MM.1S (cell line): ENCODE measurements at regions not wholly inside any gene's neighbourhood (a gene's known extent, or its start where the extent isn't known, plus 50 kb on each side); places are given as distances from the start of the nearest gene placed in this dataset.

Experiments
- DNase-seq: peaks from one replicate; pipeline ENCODE4 v3.0.0-alpha.2; 2015
- H2AFZ ChIP-seq: fragments of 300-600 bp; sonication (generic); 2 replicates; pipeline ENCODE4 v1.6.0; 2016; ENCODE audit warnings: antibody characterized with exemption, low read length
- H3F3A ChIP-seq: fragments of 300-600 bp; sonication (generic); 2 replicates; pipeline ENCODE4 v1.6.1; 2016; ENCODE audit warnings: mild to moderate bottlenecking, antibody characterized with exemption, low read length, moderate library complexity, mixed read lengths; ENCODE audit not compliant: insufficient read depth
- H3K27ac ChIP-seq: fragments of 300-600 bp; sonication (generic); 2 replicates; pipeline ENCODE4 v1.5.1; 2016; ENCODE audit warnings: mild to moderate bottlenecking, low read length
- H3K27me3 ChIP-seq: fragments of 300-600 bp; sonication (generic); replicated peaks from 2 replicates; pipeline ENCODE4 v1.6.0; 2016; ENCODE audit warnings: low read length; ENCODE audit not compliant: insufficient read depth
- H3K36me3 ChIP-seq: fragments of 300-600 bp; sonication (generic); replicated peaks from 2 replicates; pipeline ENCODE4 v1.6.1; 2016; ENCODE audit warnings: mild to moderate bottlenecking, low read length, mixed read lengths; ENCODE audit not compliant: insufficient read depth
- H3K4me1 ChIP-seq: fragments of 300-600 bp; sonication (generic); 2 replicates; pipeline ENCODE4 v1.6.1; 2016; ENCODE audit warnings: low read length, mixed read lengths
- H3K4me2 ChIP-seq: fragments of 300-600 bp; sonication (generic); 2 replicates; pipeline ENCODE4 v1.6.0; 2016; ENCODE audit warnings: low read depth, low read length
- H3K4me3 ChIP-seq: fragments of 300-600 bp; sonication (generic); 2 replicates; pipeline ENCODE4 v1.5.1; 2016; ENCODE audit warnings: low read length, mixed read lengths
- H3K79me2 ChIP-seq: fragments of 300-600 bp; sonication (generic); 2 replicates; pipeline ENCODE4 v1.6.1; 2016; ENCODE audit warnings: mixed run types, low read length, mixed read lengths
- H3K9ac ChIP-seq: fragments of 300-600 bp; sonication (generic); 2 replicates; pipeline ENCODE4 v1.6.1; 2016; ENCODE audit warnings: low read length, mixed read lengths
- H3K9me2 ChIP-seq: fragments of 300-600 bp; sonication (generic); replicated peaks from 2 replicates; pipeline ENCODE4 v1.6.1; 2016; ENCODE audit warnings: mild to moderate bottlenecking, low read length, mixed read lengths; ENCODE audit not compliant: insufficient read depth
- H3K9me3 ChIP-seq: fragments of 300-600 bp; sonication (generic); replicated peaks from 2 replicates; pipeline ENCODE4 v1.6.1; 2016; ENCODE audit warnings: mild to moderate bottlenecking, low read length, mixed read lengths; ENCODE audit not compliant: insufficient read depth
- H4K20me1 ChIP-seq: fragments of 300-600 bp; sonication (generic); 2 replicates; pipeline ENCODE4 v1.6.1; 2016; ENCODE audit warnings: mild to moderate bottlenecking, low read length, moderate library complexity, mixed read lengths; ENCODE audit not compliant: insufficient read depth
- EZH2 ChIP-seq: fragments of 300-600 bp; sonication (generic); optimal IDR thresholded peaks from 2 replicates; pipeline ENCODE3; 2017; ENCODE audit warnings: low read depth, mild to moderate bottlenecking, antibody characterized with exemption, low read length, mixed read lengths
- EZH2phosphoT487 ChIP-seq: fragments of 300-600 bp; sonication (generic); IDR thresholded peaks from 2 replicates; pipeline ENCODE4 v1.6.1; 2018; ENCODE audit warnings: antibody characterized with exemption, low read length
- TF ChIP-seq, protein P1 (sequence below): fragments of 300-600 bp; sonication (generic); IDR thresholded peaks from 2 replicates; pipeline ENCODE4 v1.5.1; 2016; ENCODE audit warnings: antibody characterized with exemption, low read length, mixed read lengths

DNA sequence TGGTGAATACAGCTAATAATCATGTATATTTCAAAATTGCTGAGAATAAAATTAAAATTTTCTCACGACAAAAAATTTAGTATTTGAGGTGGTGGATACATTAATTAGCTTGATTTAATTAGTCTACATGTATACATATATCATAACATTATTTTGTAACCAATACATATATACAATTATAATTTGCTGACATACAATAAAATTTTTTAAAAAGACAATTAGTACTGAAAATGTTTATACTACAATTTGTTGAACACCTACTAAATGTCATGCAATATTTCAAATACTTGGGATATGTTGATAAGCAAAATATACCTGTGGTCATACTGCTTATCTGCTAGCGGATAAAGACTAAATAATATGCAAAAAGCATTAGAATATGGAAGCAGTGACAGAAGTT is 586.5 kb downstream of the SLITRK6 start:
- no peaks in the 10 kb centered on the region for H4K20me1 ChIP-seq

DNA sequence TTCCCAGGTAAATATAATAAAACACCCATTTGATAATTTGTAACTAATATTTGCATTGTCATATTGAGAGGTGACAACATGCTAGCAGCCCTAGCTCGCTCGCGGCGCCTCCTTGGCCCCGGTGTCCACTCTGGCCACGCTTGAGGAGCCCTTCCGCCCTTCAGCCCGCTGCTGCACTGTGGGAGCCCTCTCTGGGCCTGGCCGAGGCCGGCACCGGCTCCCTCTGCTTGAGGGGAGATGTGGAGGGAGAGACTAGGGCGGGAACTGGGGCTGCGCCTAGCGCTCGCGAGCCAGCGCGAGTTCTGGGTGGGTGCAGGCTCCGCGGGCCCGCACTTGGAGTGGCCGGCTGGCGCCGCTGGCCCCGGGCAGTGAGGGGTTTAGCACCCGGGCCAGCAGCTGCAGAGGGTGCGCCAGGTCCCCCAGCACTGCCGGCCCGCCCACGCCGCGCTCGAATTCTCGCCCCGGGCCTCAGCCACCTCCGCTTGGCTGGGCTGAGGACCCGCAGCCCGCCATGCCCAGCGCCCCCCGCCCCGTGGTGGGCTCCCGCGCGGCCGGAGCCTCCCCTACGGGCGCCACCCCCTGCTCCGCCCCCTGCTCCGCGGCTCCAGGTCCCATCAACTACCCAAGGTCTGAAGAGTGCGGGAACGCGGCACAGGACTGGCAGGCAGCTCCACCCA is 594.4 kb downstream of the SLITRK6 start:
- H2AFZ ChIP-seq = no peak overlapping the region
- no peak for DNase-seq

More for the DNA sequence above, 586.5 kb downstream of the SLITRK6 start:
- Histone ChIP-seq H3K4me2 (no peak overlapping the region), H3K27ac (no peak overlapping the region), H3K9me3 (no peaks in the 10 kb centered on the region), H3K27me3 (no peaks in the 10 kb centered on the region), H3K9ac (no peak overlapping the region), H3K9me2 (no peaks in the 10 kb centered on the region), H3K4me3 (no peak overlapping the region), H3K79me2 (no peaks in the 10 kb centered on the region), H3F3A (no peaks in the 10 kb centered on the region), H3K36me3 (no peaks in the 10 kb centered on the region), H2AFZ (no peak overlapping the region), H3K4me1 (no peaks in the 10 kb centered on the region)
- no peak for DNase-seq
- TF ChIP-seq EZH2phosphoT487 (no peak), EZH2 (no peak)
- TF ChIP-seq, protein P1, sequence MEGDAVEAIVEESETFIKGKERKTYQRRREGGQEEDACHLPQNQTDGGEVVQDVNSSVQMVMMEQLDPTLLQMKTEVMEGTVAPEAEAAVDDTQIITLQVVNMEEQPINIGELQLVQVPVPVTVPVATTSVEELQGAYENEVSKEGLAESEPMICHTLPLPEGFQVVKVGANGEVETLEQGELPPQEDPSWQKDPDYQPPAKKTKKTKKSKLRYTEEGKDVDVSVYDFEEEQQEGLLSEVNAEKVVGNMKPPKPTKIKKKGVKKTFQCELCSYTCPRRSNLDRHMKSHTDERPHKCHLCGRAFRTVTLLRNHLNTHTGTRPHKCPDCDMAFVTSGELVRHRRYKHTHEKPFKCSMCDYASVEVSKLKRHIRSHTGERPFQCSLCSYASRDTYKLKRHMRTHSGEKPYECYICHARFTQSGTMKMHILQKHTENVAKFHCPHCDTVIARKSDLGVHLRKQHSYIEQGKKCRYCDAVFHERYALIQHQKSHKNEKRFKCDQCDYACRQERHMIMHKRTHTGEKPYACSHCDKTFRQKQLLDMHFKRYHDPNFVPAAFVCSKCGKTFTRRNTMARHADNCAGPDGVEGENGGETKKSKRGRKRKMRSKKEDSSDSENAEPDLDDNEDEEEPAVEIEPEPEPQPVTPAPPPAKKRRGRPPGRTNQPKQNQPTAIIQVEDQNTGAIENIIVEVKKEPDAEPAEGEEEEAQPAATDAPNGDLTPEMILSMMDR = no peak

DNA sequence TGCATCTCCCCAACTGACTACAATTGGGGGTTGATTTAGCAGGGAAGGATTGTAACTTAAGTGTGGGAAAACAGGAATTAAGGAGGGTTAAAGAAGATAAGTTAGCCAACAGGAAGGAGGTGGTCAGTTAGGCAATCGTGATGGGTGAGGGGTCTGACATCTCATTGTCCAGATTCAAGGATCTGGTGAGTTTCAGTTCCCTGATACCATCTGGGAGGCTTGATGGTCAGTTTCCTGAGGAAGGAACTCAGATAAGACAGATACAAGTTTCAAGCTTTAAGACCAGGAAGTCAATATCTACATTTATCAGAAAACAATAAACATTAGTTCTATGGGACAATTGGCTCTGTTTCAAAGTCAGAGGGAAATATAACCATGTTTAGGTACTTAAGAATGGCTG is 601.8 kb downstream of the SLITRK6 start:
- Histone ChIP-seq H3K27me3 (no peaks in the 10 kb centered on the region), H3K9ac (no peak overlapping the region), H3K36me3 (no peaks in the 10 kb centered on the region; the same call in 1 of the 2 replicates), H3K4me3 (no peak overlapping the region), H3F3A (no peaks in the 10 kb centered on the region), H3K9me3 (no peaks in the 10 kb centered on the region), H3K4me1 (no peaks in the 10 kb centered on the region), H3K27ac (no peak overlapping the region), H3K79me2 (no peaks in the 10 kb centered on the region), H4K20me1 (no peaks in the 10 kb centered on the region), H2AFZ (no peak overlapping the region), H3K4me2 (no peak overlapping the region), H3K9me2 (no peaks in the 10 kb centered on the region)
- TF ChIP-seq EZH2phosphoT487 = no peak
- TF ChIP-seq, protein P1 = no peak
- TF ChIP-seq EZH2 = no peak
- no peak for DNase-seq

More for the DNA sequence above, 594.4 kb downstream of the SLITRK6 start:
- TF ChIP-seq, protein P1 = no peak
- no peak for TF ChIP-seq EZH2
- no peak for TF ChIP-seq EZH2phosphoT487
- H3K9ac ChIP-seq = no peak overlapping the region
- no peaks in the 10 kb centered on the region for H3K36me3 ChIP-seq
- H3K27me3 ChIP-seq = no peaks in the 10 kb centered on the region
- no peak overlapping the region for H3K4me3 ChIP-seq
- no peaks in the 10 kb centered on the region for H3K4me1 ChIP-seq
- no peaks in the 10 kb centered on the region for H3K9me3 ChIP-seq
- no peaks in the 10 kb centered on the region for H3F3A ChIP-seq
- H3K79me2 ChIP-seq = no peaks in the 10 kb centered on the region
- no peak overlapping the region for H3K27ac ChIP-seq
- no peak overlapping the region for H3K4me2 ChIP-seq
- H4K20me1 ChIP-seq = no peaks in the 10 kb centered on the region
- no peaks in the 10 kb centered on the region for H3K9me2 ChIP-seq
